GM23338 (cell line): ENCODE measurements at regions not wholly inside any gene's neighbourhood (a gene's known extent, or its start where the extent isn't known, plus 50 kb on each side); places are given as distances from the start of the nearest gene placed in this dataset.

Experiments
- CREB1 ChIP-seq: fragments of 250-450 bp; sonication (Bioruptor Pico); IDR thresholded peaks from 2 replicates; pipeline ENCODE4 v1.5.0; 2020; ENCODE audit warnings: low read depth, mild to moderate bottlenecking, moderate library complexity
- EZH2 ChIP-seq: fragments of 200-600 bp; sonication (generic); IDR thresholded peaks from one replicate; pipeline ENCODE4 v1.8.0; 2017; ENCODE audit warnings: antibody characterized with exemption, mild to moderate bottlenecking, low read depth; ENCODE audit not compliant: unreplicated experiment
- STAT1 ChIP-seq: IDR thresholded peaks from one replicate; pipeline ENCODE4 v1.6.1; 2016; ENCODE audit warnings: antibody characterized with exemption; ENCODE audit not compliant: unreplicated experiment
- ZNF331 ChIP-seq: fragments of 250-450 bp; sonication (Bioruptor Pico); IDR thresholded peaks from 2 replicates; pipeline ENCODE4 v1.5.0; 2020; ENCODE audit warnings: low read depth, mild to moderate bottlenecking, moderate library complexity
- TF ChIP-seq, protein P1 (sequence below): IDR thresholded peaks from one replicate; pipeline ENCODE4 v1.6.1; 2018; ENCODE audit warnings: antibody characterized with exemption; ENCODE audit not compliant: unreplicated experiment
- TF ChIP-seq, protein P2 (sequence below): fragments of 250-450 bp; sonication (Bioruptor Pico); IDR thresholded peaks from 2 replicates; pipeline ENCODE4 v1.5.0; 2020; ENCODE audit warnings: mild to moderate bottlenecking, moderate library complexity
- TF ChIP-seq, protein P3 (sequence below): IDR thresholded peaks from 2 replicates; pipeline ENCODE4 v1.6.1; 2016; ENCODE audit warnings: antibody characterized with exemption

DNA sequence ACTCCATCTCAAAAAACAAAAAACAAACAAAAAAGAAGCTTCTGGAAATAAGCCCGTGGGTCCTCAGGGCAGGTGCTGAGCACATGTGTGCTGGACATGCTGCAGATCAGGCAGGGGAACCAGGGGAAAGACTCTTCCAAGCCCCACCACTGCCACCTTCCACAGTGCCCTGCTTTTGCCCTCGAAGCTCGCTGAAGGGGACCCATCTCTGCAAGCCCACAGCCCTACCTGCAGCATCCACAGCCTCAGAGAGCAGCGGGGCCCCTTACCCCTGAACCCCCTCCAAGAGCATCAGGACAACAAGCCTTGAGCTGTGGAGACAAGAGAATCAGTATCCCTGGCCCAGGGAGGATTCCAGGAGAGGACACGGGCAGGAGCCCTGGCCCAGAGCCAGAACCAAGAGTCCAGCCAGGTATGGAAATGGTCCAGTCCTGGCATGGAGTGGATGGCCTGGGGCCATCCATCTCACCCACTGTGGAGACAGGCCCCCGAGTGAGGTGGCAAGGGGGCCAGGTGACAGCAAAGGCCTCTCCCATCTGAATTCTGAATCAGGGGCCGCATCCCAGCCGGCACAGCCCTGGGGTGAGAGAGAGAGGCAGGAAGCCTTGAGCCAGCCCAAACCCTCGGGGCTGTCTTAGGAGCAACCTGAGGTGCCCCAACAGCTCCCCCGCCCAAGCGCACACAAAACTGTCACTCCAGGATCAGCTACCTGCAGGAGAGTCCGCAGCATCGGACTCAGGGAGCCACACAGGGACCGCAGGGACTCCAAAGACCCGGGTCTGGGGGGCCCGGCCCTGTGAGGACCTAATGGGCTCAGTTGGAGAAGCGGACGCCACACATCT, 51.8 kb upstream of the TPM4 start (continued):
- TF ChIP-seq, protein P1, sequence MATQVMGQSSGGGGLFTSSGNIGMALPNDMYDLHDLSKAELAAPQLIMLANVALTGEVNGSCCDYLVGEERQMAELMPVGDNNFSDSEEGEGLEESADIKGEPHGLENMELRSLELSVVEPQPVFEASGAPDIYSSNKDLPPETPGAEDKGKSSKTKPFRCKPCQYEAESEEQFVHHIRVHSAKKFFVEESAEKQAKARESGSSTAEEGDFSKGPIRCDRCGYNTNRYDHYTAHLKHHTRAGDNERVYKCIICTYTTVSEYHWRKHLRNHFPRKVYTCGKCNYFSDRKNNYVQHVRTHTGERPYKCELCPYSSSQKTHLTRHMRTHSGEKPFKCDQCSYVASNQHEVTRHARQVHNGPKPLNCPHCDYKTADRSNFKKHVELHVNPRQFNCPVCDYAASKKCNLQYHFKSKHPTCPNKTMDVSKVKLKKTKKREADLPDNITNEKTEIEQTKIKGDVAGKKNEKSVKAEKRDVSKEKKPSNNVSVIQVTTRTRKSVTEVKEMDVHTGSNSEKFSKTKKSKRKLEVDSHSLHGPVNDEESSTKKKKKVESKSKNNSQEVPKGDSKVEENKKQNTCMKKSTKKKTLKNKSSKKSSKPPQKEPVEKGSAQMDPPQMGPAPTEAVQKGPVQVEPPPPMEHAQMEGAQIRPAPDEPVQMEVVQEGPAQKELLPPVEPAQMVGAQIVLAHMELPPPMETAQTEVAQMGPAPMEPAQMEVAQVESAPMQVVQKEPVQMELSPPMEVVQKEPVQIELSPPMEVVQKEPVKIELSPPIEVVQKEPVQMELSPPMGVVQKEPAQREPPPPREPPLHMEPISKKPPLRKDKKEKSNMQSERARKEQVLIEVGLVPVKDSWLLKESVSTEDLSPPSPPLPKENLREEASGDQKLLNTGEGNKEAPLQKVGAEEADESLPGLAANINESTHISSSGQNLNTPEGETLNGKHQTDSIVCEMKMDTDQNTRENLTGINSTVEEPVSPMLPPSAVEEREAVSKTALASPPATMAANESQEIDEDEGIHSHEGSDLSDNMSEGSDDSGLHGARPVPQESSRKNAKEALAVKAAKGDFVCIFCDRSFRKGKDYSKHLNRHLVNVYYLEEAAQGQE = no peak
- TF ChIP-seq EZH2 (no peak), STAT1 (no peak), ZNF331 (CRISPR knock-in tag) (no peak), CREB1 (CRISPR knock-in tag) (no peak)
- TF ChIP-seq, protein P2, sequence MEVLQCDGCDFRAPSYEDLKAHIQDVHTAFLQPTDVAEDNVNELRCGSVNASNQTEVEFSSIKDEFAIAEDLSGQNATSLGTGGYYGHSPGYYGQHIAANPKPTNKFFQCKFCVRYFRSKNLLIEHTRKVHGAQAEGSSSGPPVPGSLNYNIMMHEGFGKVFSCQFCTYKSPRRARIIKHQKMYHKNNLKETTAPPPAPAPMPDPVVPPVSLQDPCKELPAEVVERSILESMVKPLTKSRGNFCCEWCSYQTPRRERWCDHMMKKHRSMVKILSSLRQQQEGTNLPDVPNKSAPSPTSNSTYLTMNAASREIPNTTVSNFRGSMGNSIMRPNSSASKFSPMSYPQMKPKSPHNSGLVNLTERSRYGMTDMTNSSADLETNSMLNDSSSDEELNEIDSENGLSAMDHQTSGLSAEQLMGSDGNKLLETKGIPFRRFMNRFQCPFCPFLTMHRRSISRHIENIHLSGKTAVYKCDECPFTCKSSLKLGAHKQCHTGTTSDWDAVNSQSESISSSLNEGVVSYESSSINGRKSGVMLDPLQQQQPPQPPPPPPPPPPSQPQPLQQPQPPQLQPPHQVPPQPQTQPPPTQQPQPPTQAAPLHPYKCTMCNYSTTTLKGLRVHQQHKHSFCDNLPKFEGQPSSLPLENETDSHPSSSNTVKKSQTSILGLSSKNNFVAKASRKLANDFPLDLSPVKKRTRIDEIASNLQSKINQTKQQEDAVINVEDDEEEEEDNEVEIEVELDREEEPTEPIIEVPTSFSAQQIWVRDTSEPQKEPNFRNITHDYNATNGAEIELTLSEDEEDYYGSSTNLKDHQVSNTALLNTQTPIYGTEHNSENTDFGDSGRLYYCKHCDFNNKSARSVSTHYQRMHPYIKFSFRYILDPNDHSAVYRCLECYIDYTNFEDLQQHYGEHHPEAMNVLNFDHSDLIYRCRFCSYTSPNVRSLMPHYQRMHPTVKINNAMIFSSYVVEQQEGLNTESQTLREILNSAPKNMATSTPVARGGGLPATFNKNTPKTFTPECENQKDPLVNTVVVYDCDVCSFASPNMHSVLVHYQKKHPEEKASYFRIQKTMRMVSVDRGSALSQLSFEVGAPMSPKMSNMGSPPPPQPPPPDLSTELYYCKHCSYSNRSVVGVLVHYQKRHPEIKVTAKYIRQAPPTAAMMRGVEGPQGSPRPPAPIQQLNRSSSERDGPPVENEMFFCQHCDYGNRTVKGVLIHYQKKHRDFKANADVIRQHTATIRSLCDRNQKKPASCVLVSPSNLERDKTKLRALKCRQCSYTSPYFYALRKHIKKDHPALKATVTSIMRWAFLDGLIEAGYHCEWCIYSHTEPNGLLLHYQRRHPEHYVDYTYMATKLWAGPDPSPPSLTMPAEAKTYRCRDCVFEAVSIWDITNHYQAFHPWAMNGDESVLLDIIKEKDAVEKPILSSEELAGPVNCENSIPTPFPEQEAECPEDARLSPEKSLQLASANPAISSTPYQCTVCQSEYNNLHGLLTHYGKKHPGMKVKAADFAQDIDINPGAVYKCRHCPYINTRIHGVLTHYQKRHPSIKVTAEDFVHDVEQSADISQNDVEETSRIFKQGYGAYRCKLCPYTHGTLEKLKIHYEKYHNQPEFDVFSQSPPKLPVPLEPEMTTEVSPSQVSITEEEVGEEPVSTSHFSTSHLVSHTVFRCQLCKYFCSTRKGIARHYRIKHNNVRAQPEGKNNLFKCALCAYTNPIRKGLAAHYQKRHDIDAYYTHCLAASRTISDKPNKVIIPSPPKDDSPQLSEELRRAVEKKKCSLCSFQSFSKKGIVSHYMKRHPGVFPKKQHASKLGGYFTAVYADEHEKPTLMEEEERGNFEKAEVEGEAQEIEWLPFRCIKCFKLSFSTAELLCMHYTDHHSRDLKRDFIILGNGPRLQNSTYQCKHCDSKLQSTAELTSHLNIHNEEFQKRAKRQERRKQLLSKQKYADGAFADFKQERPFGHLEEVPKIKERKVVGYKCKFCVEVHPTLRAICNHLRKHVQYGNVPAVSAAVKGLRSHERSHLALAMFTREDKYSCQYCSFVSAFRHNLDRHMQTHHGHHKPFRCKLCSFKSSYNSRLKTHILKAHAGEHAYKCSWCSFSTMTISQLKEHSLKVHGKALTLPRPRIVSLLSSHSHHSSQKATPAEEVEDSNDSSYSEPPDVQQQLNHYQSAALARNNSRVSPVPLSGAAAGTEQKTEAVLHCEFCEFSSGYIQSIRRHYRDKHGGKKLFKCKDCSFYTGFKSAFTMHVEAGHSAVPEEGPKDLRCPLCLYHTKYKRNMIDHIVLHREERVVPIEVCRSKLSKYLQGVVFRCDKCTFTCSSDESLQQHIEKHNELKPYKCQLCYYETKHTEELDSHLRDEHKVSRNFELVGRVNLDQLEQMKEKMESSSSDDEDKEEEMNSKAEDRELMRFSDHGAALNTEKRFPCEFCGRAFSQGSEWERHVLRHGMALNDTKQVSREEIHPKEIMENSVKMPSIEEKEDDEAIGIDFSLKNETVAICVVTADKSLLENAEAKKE = no peak
- TF ChIP-seq, protein P3, sequence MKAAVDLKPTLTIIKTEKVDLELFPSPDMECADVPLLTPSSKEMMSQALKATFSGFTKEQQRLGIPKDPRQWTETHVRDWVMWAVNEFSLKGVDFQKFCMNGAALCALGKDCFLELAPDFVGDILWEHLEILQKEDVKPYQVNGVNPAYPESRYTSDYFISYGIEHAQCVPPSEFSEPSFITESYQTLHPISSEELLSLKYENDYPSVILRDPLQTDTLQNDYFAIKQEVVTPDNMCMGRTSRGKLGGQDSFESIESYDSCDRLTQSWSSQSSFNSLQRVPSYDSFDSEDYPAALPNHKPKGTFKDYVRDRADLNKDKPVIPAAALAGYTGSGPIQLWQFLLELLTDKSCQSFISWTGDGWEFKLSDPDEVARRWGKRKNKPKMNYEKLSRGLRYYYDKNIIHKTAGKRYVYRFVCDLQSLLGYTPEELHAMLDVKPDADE = no peak
